Panc1 (cell line): ENCODE measurements at regions not wholly inside any gene's neighbourhood (a gene's known extent, or its start where the extent isn't known, plus 50 kb on each side); places are given as distances from the start of the nearest gene placed in this dataset.

Experiments used
- ATAC-seq: fragments of 200-7000 bp; cut with Tn5 transposase; 2 replicates; pipeline ENCODE4 v1.9.1; 2020; ENCODE audit warnings: mild to moderate bottlenecking, moderate library complexity
- BruUV-seq: library from RNA; stranded (reverse); fragments of 400-500 nt; replicated peaks from 2 replicates; lab custom pipeline; 2021; lab: Mats Ljungman, UMichigan
- CTCF ChIA-PET: fragments of 300-600 bp; sonication (Branson Sonifier 250); formaldehyde crosslinking; loops from one replicate; lab custom pipeline; 2022; ENCODE audit warnings: antibody characterized with exemption; lab: Charles Lee
- POLR2A ChIA-PET: fragments of 300-600 bp; sonication (Branson Sonifier 250); formaldehyde crosslinking; loops from one replicate; lab custom pipeline; 2022; ENCODE audit warnings: antibody characterized with exemption; lab: Charles Lee
- DNase-seq: peaks from one replicate; pipeline ENCODE4 v3.0.0-alpha.2; 2010; ENCODE audit warnings: low read depth, low spot score
- H3K27ac ChIP-seq: 2 replicates; pipeline ENCODE4 v1.5.1; 2011; ENCODE audit warnings: mild to moderate bottlenecking, low read length, inconsistent platforms
- H3K27me3 ChIP-seq: fragments of 200-500 bp; sonication (Bioruptor generic); 2 replicates; pipeline ENCODE4 v1.6.0; 2014; ENCODE audit warnings: low read length, inconsistent platforms; ENCODE audit not compliant: control insufficient read depth, insufficient read depth
- H3K36me3 ChIP-seq: fragments of 200-500 bp; sonication (Bioruptor generic); 2 replicates; pipeline ENCODE4 v1.5.1; 2014; ENCODE audit warnings: inconsistent platforms, mild to moderate bottlenecking, low read length, moderate library complexity; ENCODE audit not compliant: control insufficient read depth, insufficient read depth
- H3K4me1 ChIP-seq: 2 replicates; pipeline ENCODE4 v1.5.1; 2011; ENCODE audit warnings: inconsistent platforms, mild to moderate bottlenecking, low read length, moderate library complexity; ENCODE audit not compliant: control insufficient read depth, insufficient read depth
- H3K4me3 ChIP-seq, 2 experiments: 2 replicates each; pipeline ENCODE4 v1.5.1; 2011 to 2012; ENCODE audit warnings: low read depth in 2 of 2, low read length in 2 of 2, mild to moderate bottlenecking in 2 of 2, inconsistent platforms in 1 of 2, moderate library complexity in 1 of 2
- H3K9me3 ChIP-seq: fragments of 200-500 bp; sonication (Bioruptor generic); 2 replicates; pipeline ENCODE4 v1.5.1; 2014; ENCODE audit warnings: low read depth, mild to moderate bottlenecking, inconsistent platforms, low read length, moderate library complexity; ENCODE audit not compliant: control insufficient read depth, insufficient read depth
- CTCF ChIP-seq: fragments of 450-650 bp; IDR thresholded peaks from 2 replicates; pipeline ENCODE4 v1.5.1; 2017; ENCODE audit warnings: mild to moderate bottlenecking
- POLR2AphosphoS5 ChIP-seq: IDR thresholded peaks from 2 replicates; pipeline ENCODE4 v1.6.1; 2012; ENCODE audit warnings: mild to moderate bottlenecking, low read depth, low read length, moderate library complexity
- REST ChIP-seq, 2 experiments: IDR thresholded peaks; 2 replicates each; pipeline ENCODE4 v1.6.1; 2011 to 2012; ENCODE audit warnings: low read depth in 2 of 2, control low read depth in 1 of 2, low read length in 1 of 2, mild to moderate bottlenecking in 1 of 2, moderate library complexity in 1 of 2; ENCODE audit not compliant: insufficient read depth in 1 of 2
- SIN3A ChIP-seq: IDR thresholded peaks from 2 replicates; pipeline ENCODE4 v1.6.1; 2012; ENCODE audit warnings: low read depth, mild to moderate bottlenecking, low read length, moderate library complexity, borderline replicate concordance; ENCODE audit not compliant: insufficient read depth
- TCF7L2 ChIP-seq: IDR thresholded peaks from 2 replicates; pipeline ENCODE4 v1.6.1; 2011; ENCODE audit warnings: mild to moderate bottlenecking, low read depth, low read length, inconsistent platforms
- in situ Hi-C: cut with HindIII; loops from 2 replicates; pipeline ENCODE4 v1.10.0; 2016; ENCODE audit warnings: low sequenced_read_pairs, low pct_unique_long_range_greater_than_20kb
- intact Hi-C: fragments of 100-400 bp; cut with micrococcal nuclease; formaldehyde crosslinking; loops from one replicate; pipeline ENCODE4 v1.10.0; 2022; ENCODE audit not compliant: unreplicated experiment

- Histone ChIP-seq H3K36me3 (no peaks in the 10 kb centered on the region), H3K27me3 (peaks cover 12% of the 10 kb centered on the region), H3K9me3 (no peaks in the 10 kb centered on the region), H3K4me1 (no peaks in the 10 kb centered on the region), H3K27ac (no peak overlapping the region), H3K4me3 (no peak overlapping the region)
- no TSS peak for BruUV-seq
- intact Hi-C loops (no loop called here), in situ Hi-C loops (no loop called here)
- ATAC-seq (no peak), DNase-seq (no peak)
- TF ChIP-seq POLR2AphosphoS5 (no peak), SIN3A (no peak)
- ChIA-PET POLR2A (no interaction called here), CTCF (no interaction called here)
Observed at GRCh38 chr7:26434974-26435373, 143.3 kb downstream of the SNX10 start.

- no peaks in the 10 kb centered on the region for H3K36me3 ChIP-seq
- BruUV-seq: no TSS peak
- TF ChIP-seq REST (IDR thresholded peaks at IDR 0.05; ENCODE audit: insufficient read depth in 1 of 2, low read depth in 2 of 2, low read length in 1 of 2): no peak
- no peak for TF ChIP-seq SIN3A
- TF ChIP-seq TCF7L2: no peak
- TF ChIP-seq POLR2AphosphoS5: no peak
- TF ChIP-seq CTCF: no peak
- intact Hi-C loops: no loop called here
- DNase-seq (no peak), ATAC-seq (no peak)
- ChIA-PET CTCF (no interaction called here), POLR2A (no interaction called here)
- in situ Hi-C loops: no loop called here
- no peak overlapping the region for H3K4me3 ChIP-seq
- H3K4me1 ChIP-seq: no peaks in the 10 kb centered on the region
- no peak overlapping the region for H3K27ac ChIP-seq
- H3K9me3 ChIP-seq: no peaks in the 10 kb centered on the region
- peaks cover 12% of the 10 kb centered on the region for H3K27me3 ChIP-seq
Observed at GRCh38 chr7:26437003-26437532, 145.4 kb downstream of the SNX10 start.

GRCh38 chr7:26438078-26438477, 146.4 kb downstream of the SNX10 start:
- intact Hi-C loops (no loop called here), in situ Hi-C loops (no loop called here)
- no peaks in the 10 kb centered on the region for H3K4me1 ChIP-seq
- TF ChIP-seq SIN3A (no peak), CTCF (no peak), TCF7L2 (no peak), REST (IDR thresholded peaks at IDR 0.05; ENCODE audit: insufficient read depth in 1 of 2, low read depth in 2 of 2, low read length in 1 of 2) (no peak), POLR2AphosphoS5 (no peak)
- BruUV-seq: no TSS peak
- CTCF ChIA-PET: no interaction called here
- H3K4me3 ChIP-seq: no peak overlapping the region
- no peak overlapping the region for H3K27ac ChIP-seq
- peaks cover 11% of the 10 kb centered on the region for H3K27me3 ChIP-seq
- POLR2A ChIA-PET: no interaction called here
- no peaks in the 10 kb centered on the region for H3K36me3 ChIP-seq
- no peak for DNase-seq
- ATAC-seq: no peak
- no peaks in the 10 kb centered on the region for H3K9me3 ChIP-seq
